ENCODE measurements at regions not wholly inside any gene's neighbourhood (a gene's known extent, or its start where the extent isn't known, plus 50 kb on each side); places are given as distances from the start of the nearest gene placed in this dataset.

GRCh38 chr5:104774372-104774771 is 1211.8 kb upstream of the NUDT12 start:
- TF ChIP-seq TAF1 (IDR thresholded peaks at IDR 0.05; ENCODE audit: borderline replicate concordance, low read depth, low read length) (no peak), NFIC (IDR thresholded peaks at IDR 0.05; ENCODE audit: borderline replicate concordance) (no peak), ELF1 (IDR thresholded peaks at IDR 0.05) (no peak)
- TF ChIP-seq, protein P1, sequence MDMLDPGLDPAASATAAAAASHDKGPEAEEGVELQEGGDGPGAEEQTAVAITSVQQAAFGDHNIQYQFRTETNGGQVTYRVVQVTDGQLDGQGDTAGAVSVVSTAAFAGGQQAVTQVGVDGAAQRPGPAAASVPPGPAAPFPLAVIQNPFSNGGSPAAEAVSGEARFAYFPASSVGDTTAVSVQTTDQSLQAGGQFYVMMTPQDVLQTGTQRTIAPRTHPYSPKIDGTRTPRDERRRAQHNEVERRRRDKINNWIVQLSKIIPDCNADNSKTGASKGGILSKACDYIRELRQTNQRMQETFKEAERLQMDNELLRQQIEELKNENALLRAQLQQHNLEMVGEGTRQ (IDR thresholded peaks at IDR 0.05; ENCODE audit: borderline replicate concordance, low read depth, low read length) = no peak
- TF ChIP-seq, protein P2, sequence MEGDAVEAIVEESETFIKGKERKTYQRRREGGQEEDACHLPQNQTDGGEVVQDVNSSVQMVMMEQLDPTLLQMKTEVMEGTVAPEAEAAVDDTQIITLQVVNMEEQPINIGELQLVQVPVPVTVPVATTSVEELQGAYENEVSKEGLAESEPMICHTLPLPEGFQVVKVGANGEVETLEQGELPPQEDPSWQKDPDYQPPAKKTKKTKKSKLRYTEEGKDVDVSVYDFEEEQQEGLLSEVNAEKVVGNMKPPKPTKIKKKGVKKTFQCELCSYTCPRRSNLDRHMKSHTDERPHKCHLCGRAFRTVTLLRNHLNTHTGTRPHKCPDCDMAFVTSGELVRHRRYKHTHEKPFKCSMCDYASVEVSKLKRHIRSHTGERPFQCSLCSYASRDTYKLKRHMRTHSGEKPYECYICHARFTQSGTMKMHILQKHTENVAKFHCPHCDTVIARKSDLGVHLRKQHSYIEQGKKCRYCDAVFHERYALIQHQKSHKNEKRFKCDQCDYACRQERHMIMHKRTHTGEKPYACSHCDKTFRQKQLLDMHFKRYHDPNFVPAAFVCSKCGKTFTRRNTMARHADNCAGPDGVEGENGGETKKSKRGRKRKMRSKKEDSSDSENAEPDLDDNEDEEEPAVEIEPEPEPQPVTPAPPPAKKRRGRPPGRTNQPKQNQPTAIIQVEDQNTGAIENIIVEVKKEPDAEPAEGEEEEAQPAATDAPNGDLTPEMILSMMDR (IDR thresholded peaks at IDR 0.05) = no peak
